SJSA1 (cell line): ENCODE measurements at regions not wholly inside any gene's neighbourhood (a gene's known extent, or its start where the extent isn't known, plus 50 kb on each side); places are given as distances from the start of the nearest gene placed in this dataset.

Experiments
- DNase-seq, 2 experiments: peaks; one replicate each; pipeline ENCODE4 v3.0.0-alpha.2; 2015 to 2020; ENCODE audit warnings: low spot score in 2 of 2, low read depth in 1 of 2
- H3K27ac ChIP-seq: fragments of 250-450 bp; sonication (Bioruptor Pico); 2 replicates; pipeline ENCODE4 v1.5.1; 2020; ENCODE audit warnings: mild to moderate bottlenecking, moderate library complexity
- H3K27me3 ChIP-seq: fragments of 250-450 bp; sonication (Bioruptor Pico); replicated peaks from 2 replicates; pipeline ENCODE4 v1.5.1; 2020; ENCODE audit warnings: mild to moderate bottlenecking, moderate library complexity
- H3K36me3 ChIP-seq: fragments of 250-450 bp; sonication (Bioruptor Pico); 2 replicates; pipeline ENCODE4 v1.5.1; 2020; ENCODE audit warnings: mild to moderate bottlenecking
- H3K4me1 ChIP-seq: fragments of 250-450 bp; sonication (Bioruptor Pico); replicated peaks from 2 replicates; pipeline ENCODE4 v1.6.1; 2021; ENCODE audit warnings: mild to moderate bottlenecking
- H3K4me3 ChIP-seq: fragments of 250-450 bp; sonication (Bioruptor Pico); 2 replicates; pipeline ENCODE4 v1.5.1; 2020; ENCODE audit warnings: mild to moderate bottlenecking
- H3K9me3 ChIP-seq: fragments of 250-450 bp; sonication (Bioruptor Pico); replicated peaks from 2 replicates; pipeline ENCODE4 v1.5.1; 2020; ENCODE audit warnings: mild to moderate bottlenecking

DNA sequence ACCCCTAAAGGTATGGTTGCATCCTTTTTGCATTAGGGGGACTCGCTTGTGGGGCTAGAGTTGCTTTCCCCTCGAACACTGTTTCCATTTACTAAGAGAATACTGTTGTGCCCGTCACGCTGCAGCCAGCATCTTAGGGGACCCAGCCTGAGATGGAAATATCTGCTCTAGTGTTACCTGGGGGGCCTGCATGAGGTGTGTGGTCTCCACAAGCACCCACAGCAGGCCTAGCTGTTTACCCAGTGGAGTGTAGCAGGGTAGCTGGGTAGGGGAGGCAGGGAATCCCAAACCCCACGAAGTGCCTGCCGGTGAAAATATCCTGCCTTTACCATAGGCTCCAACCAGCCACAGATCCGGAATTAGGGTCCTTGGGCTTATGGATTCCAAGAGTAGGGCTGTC, 303.6 kb downstream of the PTPRU start:
- DNase-seq = no peak
- no peaks in the 10 kb centered on the region for H3K36me3 ChIP-seq

DNA sequence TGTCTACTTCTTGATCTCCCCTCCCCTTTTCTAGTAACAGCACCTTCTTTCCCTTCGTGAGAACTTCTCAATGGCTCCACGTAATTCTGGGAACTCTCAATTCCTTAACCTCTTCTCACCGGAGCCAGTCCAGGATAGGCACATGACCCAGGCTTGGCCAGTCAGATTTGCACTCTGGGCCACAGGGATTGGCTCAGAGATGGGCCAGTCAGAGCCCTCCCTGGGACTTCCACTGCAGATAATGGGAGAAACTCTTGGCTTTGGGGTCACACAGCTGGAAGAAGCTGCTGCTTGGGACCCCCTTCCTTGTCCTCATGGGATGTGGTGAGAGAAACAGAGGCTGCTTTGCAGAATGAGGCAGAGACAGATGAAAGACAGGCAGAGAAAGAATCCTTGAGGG, 302.3 kb downstream of the PTPRU start:
- Histone ChIP-seq H3K27ac (no peak overlapping the region), H3K4me1 (no peaks in the 10 kb centered on the region), H3K4me3 (no peak overlapping the region), H3K36me3 (no peaks in the 10 kb centered on the region), H3K27me3 (no peaks in the 10 kb centered on the region), H3K9me3 (no peaks in the 10 kb centered on the region)
- DNase-seq = no peak

More for the DNA sequence above, 303.6 kb downstream of the PTPRU start:
- no peaks in the 10 kb centered on the region for H3K27me3 ChIP-seq
- H3K9me3 ChIP-seq = no peaks in the 10 kb centered on the region
- H3K4me1 ChIP-seq = no peaks in the 10 kb centered on the region
- no peak overlapping the region for H3K27ac ChIP-seq
- no peak overlapping the region for H3K4me3 ChIP-seq

DNA sequence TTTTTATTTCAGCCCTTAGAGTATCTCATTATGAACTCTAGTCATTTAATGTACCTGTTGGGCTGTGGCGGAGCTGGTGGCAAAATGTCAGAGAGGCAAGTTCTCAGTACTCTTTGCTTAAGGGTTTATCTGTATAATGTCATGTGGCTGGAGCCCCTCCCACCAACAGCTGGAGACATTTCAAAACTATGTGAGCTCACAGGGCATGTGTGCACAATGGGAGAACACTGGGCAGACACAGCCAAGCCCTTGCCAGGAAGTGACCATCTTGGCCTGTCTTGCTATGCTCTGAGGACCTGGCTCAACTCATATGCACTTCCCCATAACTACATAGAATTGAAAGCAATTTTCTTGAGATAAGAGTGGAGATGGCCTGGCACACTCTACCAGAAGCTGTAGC, 296.4 kb downstream of the PTPRU start:
- peak in 1 of 2 experiments; percentile 15 for DNase-seq
- no peak overlapping the region for H3K27ac ChIP-seq
- no peaks in the 10 kb centered on the region for H3K9me3 ChIP-seq
- no peaks in the 10 kb centered on the region for H3K27me3 ChIP-seq
- H3K4me1 ChIP-seq = no peaks in the 10 kb centered on the region
- no peak overlapping the region for H3K4me3 ChIP-seq
- H3K36me3 ChIP-seq = no peaks in the 10 kb centered on the region

DNA sequence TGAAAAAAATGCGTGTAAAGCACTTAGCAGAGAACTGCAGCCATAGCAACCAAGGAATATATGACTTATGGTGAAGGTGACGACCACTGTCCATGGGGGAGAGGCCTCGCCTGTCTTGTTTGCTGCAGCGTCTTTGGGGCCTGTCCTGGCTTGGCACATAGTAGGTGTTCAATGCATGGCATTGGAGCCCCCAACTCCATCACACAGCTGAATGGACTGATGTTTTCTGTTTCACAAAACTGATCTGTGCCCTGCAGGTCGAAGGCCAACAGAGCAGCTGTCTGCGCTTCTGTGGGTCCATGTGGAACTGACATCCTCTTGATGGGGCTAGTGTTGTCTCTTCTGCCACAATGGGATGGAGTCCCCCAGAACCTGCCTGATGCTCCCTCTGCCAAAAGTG, 296.0 kb downstream of the PTPRU start:
- Histone ChIP-seq H3K9me3 (no peaks in the 10 kb centered on the region), H3K36me3 (no peaks in the 10 kb centered on the region), H3K4me1 (no peaks in the 10 kb centered on the region), H3K27me3 (no peaks in the 10 kb centered on the region), H3K27ac (no peak overlapping the region), H3K4me3 (no peak overlapping the region)
- peak in 1 of 2 experiments; percentile 26 for DNase-seq

DNA sequence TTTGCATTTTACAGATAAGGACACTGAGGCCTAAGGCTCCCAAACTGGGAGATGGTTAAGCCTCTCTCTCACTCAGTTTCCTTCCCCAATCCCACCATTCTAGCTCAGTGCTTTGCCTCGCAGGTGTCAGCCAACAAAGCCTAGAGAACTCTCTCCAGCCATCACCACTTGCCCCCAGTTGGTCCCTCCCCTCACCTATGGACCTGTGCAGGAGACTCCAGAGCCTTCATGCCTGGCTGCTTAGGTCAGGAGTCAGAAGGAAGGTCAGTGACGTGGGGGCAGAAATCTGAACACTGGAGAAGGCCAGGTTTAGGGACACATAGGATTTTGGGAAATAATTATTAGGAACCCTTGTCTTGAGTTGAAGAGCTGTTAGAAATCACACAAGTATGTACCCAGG, 295.3 kb downstream of the PTPRU start:
- DNase-seq = peak in 1 of 2 experiments; percentile 14
- no peaks in the 10 kb centered on the region for H3K4me1 ChIP-seq
- H3K4me3 ChIP-seq = no peak overlapping the region
- H3K36me3 ChIP-seq = no peaks in the 10 kb centered on the region
- H3K27ac ChIP-seq = no peak overlapping the region
- H3K9me3 ChIP-seq = no peaks in the 10 kb centered on the region
- no peaks in the 10 kb centered on the region; the same call in 1 of the 2 replicates for H3K27me3 ChIP-seq

DNA sequence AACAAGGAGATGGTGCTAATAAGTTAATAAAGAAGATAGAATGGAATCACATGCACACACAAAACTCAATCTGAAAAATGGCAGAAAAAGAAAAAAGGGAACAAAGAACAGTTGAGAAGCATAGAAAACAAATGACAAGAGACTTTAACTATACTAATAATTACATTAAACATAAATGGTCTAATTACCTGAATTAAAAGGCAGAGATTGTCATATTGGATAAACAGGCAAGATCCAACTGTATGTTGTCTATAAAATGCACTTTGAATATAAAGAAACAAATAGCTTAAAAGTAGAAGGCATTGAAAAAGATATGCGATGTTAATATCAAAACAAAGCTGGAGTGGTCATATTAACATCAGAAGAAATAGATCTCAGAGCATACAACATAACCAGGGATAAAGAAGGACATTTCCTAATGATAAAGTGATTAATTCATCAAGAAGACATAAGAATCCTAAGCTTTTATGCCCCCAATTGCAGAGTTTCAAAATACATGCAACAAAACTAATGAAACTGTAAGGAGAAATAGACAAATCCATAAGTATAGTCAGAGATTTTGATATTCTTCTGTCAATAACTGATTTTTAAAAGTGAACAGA, 293.5 kb downstream of the PTPRU start:
- Histone ChIP-seq H3K4me3 (no peak overlapping the region), H3K9me3 (no peaks in the 10 kb centered on the region), H3K36me3 (no peaks in the 10 kb centered on the region), H3K4me1 (no peaks in the 10 kb centered on the region), H3K27me3 (no peaks in the 10 kb centered on the region; the same call in 1 of the 2 replicates), H3K27ac (no peak overlapping the region)
- no peak for DNase-seq

DNA sequence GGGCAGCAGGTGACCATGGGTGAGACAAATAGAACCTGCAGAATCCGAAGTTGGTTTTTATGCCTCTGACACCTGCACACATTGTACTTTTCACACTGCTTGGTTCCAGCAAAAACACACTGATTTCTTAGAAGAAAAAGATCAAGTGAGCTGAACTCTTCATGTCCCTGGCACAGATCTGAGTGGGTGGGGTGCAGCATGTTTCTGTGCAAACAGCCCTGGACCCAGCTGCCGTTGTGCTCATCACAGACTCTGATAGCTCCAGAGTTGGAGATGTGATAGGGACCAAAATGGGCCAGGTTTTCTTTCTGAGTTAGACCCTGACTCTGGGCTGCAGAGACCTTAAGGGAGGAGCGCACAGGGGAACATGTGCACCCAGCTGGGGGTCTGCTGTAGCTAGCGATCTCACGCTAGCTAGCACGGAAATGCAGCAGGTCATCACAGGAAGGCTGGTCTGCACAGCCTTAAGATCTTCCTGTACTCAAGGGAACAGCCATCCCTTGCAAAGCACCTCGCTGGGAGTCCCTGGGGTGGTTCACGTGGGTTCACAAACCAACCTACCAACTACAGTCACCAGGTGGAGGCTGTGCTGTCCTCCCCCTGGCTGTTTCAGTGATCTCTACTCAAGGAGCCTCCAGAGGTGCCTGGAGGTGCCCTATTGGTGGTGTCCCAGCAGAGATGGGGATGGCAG, 291.1 kb downstream of the PTPRU start:
- peak in 1 of 2 experiments; percentile 25 for DNase-seq
- Histone ChIP-seq H3K4me1 (no peaks in the 10 kb centered on the region), H3K9me3 (no peaks in the 10 kb centered on the region), H3K27me3 (no peaks in the 10 kb centered on the region; the same call in 1 of the 2 replicates), H3K27ac (no peak overlapping the region), H3K4me3 (no peak overlapping the region), H3K36me3 (no peaks in the 10 kb centered on the region)

DNA sequence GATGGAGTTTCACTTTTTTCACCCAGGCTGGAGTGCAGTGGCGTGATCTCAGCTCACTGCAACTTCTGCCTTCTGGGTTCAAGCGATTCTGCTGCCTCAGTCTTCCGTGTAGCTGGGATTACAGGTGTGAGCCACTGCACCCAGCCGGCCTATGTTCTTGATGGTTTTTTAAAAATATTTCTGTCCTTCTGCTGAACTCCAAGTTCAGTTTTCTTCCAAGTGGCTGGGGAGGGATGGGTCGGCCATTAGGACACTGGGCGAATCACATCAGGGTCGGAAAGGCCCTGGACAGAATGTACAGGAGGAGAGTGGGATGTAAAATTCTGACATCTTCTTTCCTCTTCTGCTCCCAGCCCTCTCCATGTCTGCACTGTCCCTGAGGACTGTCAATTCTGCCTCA, 289.6 kb downstream of the PTPRU start:
- no peak overlapping the region for H3K4me3 ChIP-seq

DNA sequence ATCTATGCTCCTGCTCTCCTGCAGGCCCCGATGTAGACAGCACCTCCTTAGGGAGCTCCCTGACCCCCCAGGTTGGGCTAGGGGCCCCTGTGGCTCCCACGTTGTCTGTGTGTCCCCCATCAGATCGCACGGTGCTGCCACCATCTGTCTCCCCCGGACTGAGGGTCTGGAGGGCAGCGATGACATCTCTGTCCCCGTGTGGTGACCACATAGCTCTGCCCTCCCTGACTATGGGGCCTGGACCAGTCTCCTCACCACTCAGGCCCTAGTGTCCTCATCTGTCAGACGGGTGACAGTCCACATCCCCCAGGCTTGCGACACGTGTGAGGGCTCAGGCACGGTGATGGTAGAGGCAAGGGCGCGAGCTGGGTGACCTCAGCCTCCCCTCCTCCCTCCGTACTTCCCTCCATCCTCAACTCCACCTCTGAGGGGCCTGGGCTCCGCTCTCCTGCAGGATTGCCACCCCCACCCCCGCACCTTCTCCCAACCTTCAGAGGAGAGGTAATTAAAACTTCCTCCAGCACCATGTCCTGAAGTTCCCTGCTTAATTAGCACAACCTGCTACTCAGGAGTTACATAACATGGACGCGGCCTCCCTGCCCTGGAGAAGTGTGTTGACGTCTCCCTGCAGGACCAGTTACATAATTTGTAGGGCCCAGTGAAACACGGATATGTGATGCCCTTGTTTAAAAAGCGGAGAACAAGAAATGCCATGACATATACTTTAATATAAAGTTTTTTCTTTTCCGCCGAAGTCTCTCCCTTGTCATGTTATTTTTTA, 288.2 kb downstream of the PTPRU start:
- Histone ChIP-seq H3K9me3 (no peaks in the 10 kb centered on the region), H3K36me3 (no peaks in the 10 kb centered on the region), H3K27ac (no peak overlapping the region), H3K27me3 (no peaks in the 10 kb centered on the region; the same call in none of the 2 replicates), H3K4me1 (no peaks in the 10 kb centered on the region), H3K4me3 (no peak overlapping the region)
- peak in 1 of 2 experiments; percentile 30 for DNase-seq

More for the DNA sequence above, 289.6 kb downstream of the PTPRU start:
- Histone ChIP-seq H3K27ac (no peak overlapping the region), H3K4me1 (no peaks in the 10 kb centered on the region), H3K36me3 (no peaks in the 10 kb centered on the region), H3K27me3 (no peaks in the 10 kb centered on the region; the same call in 1 of the 2 replicates), H3K9me3 (no peaks in the 10 kb centered on the region)
- peak in 1 of 2 experiments; percentile 8 for DNase-seq

DNA sequence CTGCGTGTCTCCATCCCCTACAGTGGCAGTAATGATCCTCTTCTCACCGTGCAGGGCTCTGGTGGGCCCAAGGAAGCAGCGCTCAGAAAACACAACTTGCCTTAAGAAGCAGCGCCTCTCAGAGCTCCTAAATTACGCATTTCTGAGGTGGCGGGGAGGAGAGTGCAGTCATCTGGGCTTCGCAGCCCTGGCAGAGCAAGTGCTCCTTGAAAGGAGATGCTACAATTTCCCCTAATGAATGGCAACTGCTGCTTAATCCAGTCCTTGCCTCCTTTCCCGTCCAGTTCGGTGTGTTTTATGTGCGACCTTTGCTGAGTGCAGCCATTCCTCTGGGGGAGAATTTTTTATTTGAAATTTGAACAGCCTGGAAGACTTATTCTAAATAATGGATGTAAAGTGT, 287.3 kb downstream of the PTPRU start:
- H3K4me3 ChIP-seq = no peak overlapping the region
- DNase-seq = peak in 1 of 2 experiments; percentile 11
- H3K27ac ChIP-seq = no peak overlapping the region
- H3K36me3 ChIP-seq = no peaks in the 10 kb centered on the region
- no peaks in the 10 kb centered on the region; the same call in none of the 2 replicates for H3K27me3 ChIP-seq
- H3K4me1 ChIP-seq = no peaks in the 10 kb centered on the region
- no peaks in the 10 kb centered on the region for H3K9me3 ChIP-seq

DNA sequence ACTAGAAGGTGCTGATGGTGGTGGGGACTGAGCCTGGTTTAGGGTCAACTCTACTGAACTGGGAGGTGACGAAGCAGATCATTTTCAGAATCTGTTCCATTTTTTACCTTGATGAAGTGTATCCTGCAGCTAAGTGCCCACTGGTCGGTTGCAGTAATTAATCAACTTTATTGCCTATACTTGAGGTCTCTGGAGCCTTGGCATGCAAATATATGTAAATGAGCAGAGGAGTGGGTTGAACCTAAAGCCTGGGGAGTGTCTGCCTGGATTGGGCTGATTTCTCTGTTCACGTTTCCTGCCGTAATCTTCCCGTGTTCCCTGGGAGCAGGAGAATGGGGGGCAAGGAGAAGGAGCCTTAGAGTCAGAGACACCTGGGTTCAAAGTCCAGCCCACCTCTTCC, 286.8 kb downstream of the PTPRU start:
- Histone ChIP-seq H3K27ac (no peak overlapping the region), H3K4me1 (no peaks in the 10 kb centered on the region), H3K4me3 (no peak overlapping the region), H3K36me3 (no peaks in the 10 kb centered on the region), H3K9me3 (no peaks in the 10 kb centered on the region), H3K27me3 (no peaks in the 10 kb centered on the region; the same call in none of the 2 replicates)
- peak in 1 of 2 experiments; percentile 9 for DNase-seq

DNA sequence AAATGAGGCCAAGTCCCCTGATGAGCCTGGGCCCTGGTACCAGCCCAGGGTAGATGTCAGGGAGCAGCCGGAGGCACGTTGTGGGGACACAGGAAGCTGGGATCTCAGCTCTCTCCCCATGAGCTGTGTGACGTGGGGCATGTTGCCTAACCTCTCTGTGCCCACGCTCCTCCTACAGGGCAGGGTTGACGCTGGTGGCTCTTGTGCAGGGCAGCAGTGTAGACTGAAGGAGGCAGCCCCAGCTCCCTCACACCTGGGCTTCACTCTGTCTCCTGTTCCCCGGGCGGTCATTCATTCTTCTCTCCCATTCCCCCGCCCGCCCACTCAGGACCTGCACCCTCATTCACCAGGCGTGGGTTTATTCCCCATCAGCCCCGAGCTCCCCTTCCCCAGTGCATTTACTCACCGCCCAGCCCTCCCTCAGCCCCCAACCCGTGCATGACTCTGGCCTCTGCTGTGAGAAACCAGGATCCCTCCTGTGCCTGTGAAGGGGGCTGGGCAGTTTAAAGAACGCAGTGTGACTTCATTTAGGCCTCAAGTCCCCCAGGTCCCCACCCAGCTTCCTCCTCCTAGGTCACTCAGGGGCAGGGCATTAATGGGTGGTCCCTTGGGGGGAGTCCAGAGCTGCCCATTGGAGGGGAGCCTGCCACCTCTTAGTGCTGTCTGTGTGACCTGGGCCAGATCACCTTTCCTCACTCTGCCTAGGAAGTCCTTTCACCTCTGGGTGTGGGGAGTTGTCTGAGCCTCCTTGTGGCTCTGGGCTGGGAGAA, 285.7 kb downstream of the PTPRU start:
- Histone ChIP-seq H3K9me3 (no peaks in the 10 kb centered on the region), H3K4me1 (no peaks in the 10 kb centered on the region), H3K27me3 (no peaks in the 10 kb centered on the region; the same call in none of the 2 replicates), H3K27ac (no peak overlapping the region), H3K4me3 (no peak overlapping the region), H3K36me3 (no peaks in the 10 kb centered on the region)
- peak in 1 of 2 experiments; percentile 30 for DNase-seq

DNA sequence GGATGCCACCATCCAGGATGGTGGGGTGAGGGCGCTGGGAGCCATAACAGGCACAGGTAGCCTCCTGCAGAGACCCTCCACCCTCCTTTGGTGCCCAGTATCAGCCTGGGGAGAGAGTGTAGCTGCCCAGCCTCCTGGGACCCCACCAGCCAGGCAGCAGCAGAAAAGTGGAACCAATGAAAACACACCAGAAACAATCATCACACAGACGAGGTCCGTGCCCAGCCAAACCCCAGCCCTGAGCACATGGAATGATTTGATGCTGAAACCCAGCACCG, 285.1 kb downstream of the PTPRU start:
- Histone ChIP-seq H3K4me1 (no peaks in the 10 kb centered on the region), H3K36me3 (no peaks in the 10 kb centered on the region), H3K9me3 (no peaks in the 10 kb centered on the region), H3K4me3 (no peak overlapping the region), H3K27ac (no peak overlapping the region), H3K27me3 (no peaks in the 10 kb centered on the region; the same call in 1 of the 2 replicates)
- DNase-seq = peak in 1 of 2 experiments; percentile 18
